ENCODE measurements at regions not wholly inside any gene's neighbourhood (a gene's known extent, or its start where the extent isn't known, plus 50 kb on each side); places are given as distances from the start of the nearest gene placed in this dataset.

- in situ Hi-C loops (cut with HindIII; ENCODE audit: low sequenced_read_pairs): no loop called here
- DNase-seq (ENCODE audit: low read depth): no peak
- TF ChIP-seq CTCF (IDR thresholded peaks at IDR 0.05; ENCODE audit: low read depth, low read length, missing control alignments): no peak
- no peak overlapping the region for H3K4me3 ChIP-seq (ENCODE audit: low read depth, low read length)
Observed at GRCh38 chr3:106006571-106006970, 137.8 kb upstream of the CBLB start.

GRCh38 chr3:106007512-106007911 is 138.7 kb upstream of the CBLB start:
- DNase-seq (ENCODE audit: low read depth): no peak
- H3K4me3 ChIP-seq (ENCODE audit: low read depth, low read length): no peak overlapping the region
- in situ Hi-C loops (cut with HindIII; ENCODE audit: low sequenced_read_pairs): no loop called here
- no peak for TF ChIP-seq CTCF (IDR thresholded peaks at IDR 0.05; ENCODE audit: low read depth, low read length, missing control alignments)

- no peak overlapping the region for H3K4me3 ChIP-seq (ENCODE audit: low read depth, low read length)
- TF ChIP-seq CTCF (IDR thresholded peaks at IDR 0.05; ENCODE audit: low read depth, low read length, missing control alignments): no peak
- no peak for DNase-seq (ENCODE audit: low read depth)
- in situ Hi-C loops (cut with HindIII; ENCODE audit: low sequenced_read_pairs): no loop called here
Observed at GRCh38 chr3:106008766-106009165, 140.0 kb upstream of the CBLB start.

GRCh38 chr3:106010829-106011228 is 142.0 kb upstream of the CBLB start:
- in situ Hi-C loops (cut with HindIII; ENCODE audit: low sequenced_read_pairs): no loop called here
- no peak for DNase-seq (ENCODE audit: low read depth)
- no peak for TF ChIP-seq CTCF (IDR thresholded peaks at IDR 0.05; ENCODE audit: low read depth, low read length, missing control alignments)
- H3K4me3 ChIP-seq (ENCODE audit: low read depth, low read length): no peak overlapping the region

GRCh38 chr3:106013971-106014370 is 145.2 kb upstream of the CBLB start:
- in situ Hi-C loops (cut with HindIII; ENCODE audit: low sequenced_read_pairs): no loop called here
- DNase-seq (ENCODE audit: low read depth): no peak
- no peak overlapping the region for H3K4me3 ChIP-seq (ENCODE audit: low read depth, low read length)
- no peak for TF ChIP-seq CTCF (IDR thresholded peaks at IDR 0.05; ENCODE audit: low read depth, low read length, missing control alignments)

- no peak overlapping the region for H3K4me3 ChIP-seq (ENCODE audit: low read depth, low read length)
- DNase-seq (ENCODE audit: low read depth): no peak
- TF ChIP-seq CTCF (IDR thresholded peaks at IDR 0.05; ENCODE audit: low read depth, low read length, missing control alignments): no peak
- in situ Hi-C loops (cut with HindIII; ENCODE audit: low sequenced_read_pairs): no loop called here
Observed at GRCh38 chr3:106014518-106014917, 145.7 kb upstream of the CBLB start.

GRCh38 chr3:106014971-106015370 is 146.2 kb upstream of the CBLB start:
- no peak for TF ChIP-seq CTCF (IDR thresholded peaks at IDR 0.05; ENCODE audit: low read depth, low read length, missing control alignments)
- no peak overlapping the region for H3K4me3 ChIP-seq (ENCODE audit: low read depth, low read length)
- no peak for DNase-seq (ENCODE audit: low read depth)
- in situ Hi-C loops (cut with HindIII; ENCODE audit: low sequenced_read_pairs): no loop called here

All from astrocyte of the cerebellum (primary cell).